Neutrophil (primary cell): ENCODE measurements at regions not wholly inside any gene's neighbourhood (a gene's known extent, or its start where the extent isn't known, plus 50 kb on each side); places are given as distances from the start of the nearest gene placed in this dataset.

Source experiments
- H3K27ac ChIP-seq: fragments of 200-600 bp; sonication (generic); 2 replicates; pipeline ENCODE4 v1.5.1; 2016; ENCODE audit warnings: mild to moderate bottlenecking, moderate library complexity
- H3K27me3 ChIP-seq: fragments of 200-600 bp; sonication (generic); 2 replicates; pipeline ENCODE4 v1.6.0; 2016; ENCODE audit warnings: mild to moderate bottlenecking
- H3K36me3 ChIP-seq: fragments of 200-600 bp; sonication (generic); 2 replicates; pipeline ENCODE4 v1.5.1; 2017
- H3K4me1 ChIP-seq, 2 experiments: fragments of 200-600 bp in 1 of 2; sonication (generic) in 1 of 2; 1 replicate in 1 of 2; 2 replicates in 1 of 2; pipeline versions ENCODE4 v1.5.1 to v1.6.1; 2013 to 2016; ENCODE audit warnings: low read depth in 1 of 2, low read length in 1 of 2, mild to moderate bottlenecking in 1 of 2, moderate library complexity in 1 of 2; ENCODE audit not compliant: control insufficient read depth in 1 of 2, insufficient read depth in 1 of 2
- H3K4me3 ChIP-seq, 2 experiments: fragments of 200-600 bp in 1 of 2; sonication (generic) in 1 of 2; 1 replicate in 1 of 2; 2 replicates in 1 of 2; pipeline ENCODE4 v1.5.1; 2013 to 2016; ENCODE audit warnings: low read depth in 1 of 2, low read length in 1 of 2, mild to moderate bottlenecking in 1 of 2, moderate library complexity in 1 of 2
- H3K9me3 ChIP-seq: fragments of 200-600 bp; sonication (generic); 2 replicates; pipeline ENCODE4 v1.5.1; 2016
- TF ChIP-seq, protein P1 (sequence below): fragments of 200-600 bp; sonication (generic); IDR thresholded peaks from 2 replicates; pipeline ENCODE4 v1.5.1; 2016; ENCODE audit warnings: antibody characterized with exemption

DNA sequence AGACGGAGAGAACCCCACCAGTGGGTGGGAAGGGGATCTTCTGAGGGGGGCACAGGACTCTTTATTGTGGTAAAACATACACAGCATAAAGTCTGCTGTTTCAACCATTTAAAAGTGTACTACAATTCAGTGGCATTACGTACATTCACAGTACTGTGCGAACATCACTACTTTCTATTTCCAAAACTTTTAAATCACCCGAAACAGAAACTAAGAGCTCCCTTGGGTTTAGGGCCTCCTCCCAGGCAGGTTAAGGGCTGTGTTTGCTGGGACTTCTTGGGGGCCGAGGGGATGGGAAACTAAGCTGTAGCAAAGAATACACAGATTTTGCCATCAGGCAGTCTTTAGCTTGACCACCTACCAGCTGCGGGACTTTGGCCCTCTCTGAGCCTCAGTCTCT lies 242.0 kb downstream of the HAUS1 start:
- Histone ChIP-seq H3K4me3 (no peak overlapping the region), H3K27me3 (no peaks in the 10 kb centered on the region), H3K27ac (no peak overlapping the region), H3K4me1 (peaks cover 14 to 17% of the 10 kb centered on the region in 2 experiments), H3K9me3 (no peaks in the 10 kb centered on the region), H3K36me3 (no peaks in the 10 kb centered on the region)
- TF ChIP-seq, protein P1, sequence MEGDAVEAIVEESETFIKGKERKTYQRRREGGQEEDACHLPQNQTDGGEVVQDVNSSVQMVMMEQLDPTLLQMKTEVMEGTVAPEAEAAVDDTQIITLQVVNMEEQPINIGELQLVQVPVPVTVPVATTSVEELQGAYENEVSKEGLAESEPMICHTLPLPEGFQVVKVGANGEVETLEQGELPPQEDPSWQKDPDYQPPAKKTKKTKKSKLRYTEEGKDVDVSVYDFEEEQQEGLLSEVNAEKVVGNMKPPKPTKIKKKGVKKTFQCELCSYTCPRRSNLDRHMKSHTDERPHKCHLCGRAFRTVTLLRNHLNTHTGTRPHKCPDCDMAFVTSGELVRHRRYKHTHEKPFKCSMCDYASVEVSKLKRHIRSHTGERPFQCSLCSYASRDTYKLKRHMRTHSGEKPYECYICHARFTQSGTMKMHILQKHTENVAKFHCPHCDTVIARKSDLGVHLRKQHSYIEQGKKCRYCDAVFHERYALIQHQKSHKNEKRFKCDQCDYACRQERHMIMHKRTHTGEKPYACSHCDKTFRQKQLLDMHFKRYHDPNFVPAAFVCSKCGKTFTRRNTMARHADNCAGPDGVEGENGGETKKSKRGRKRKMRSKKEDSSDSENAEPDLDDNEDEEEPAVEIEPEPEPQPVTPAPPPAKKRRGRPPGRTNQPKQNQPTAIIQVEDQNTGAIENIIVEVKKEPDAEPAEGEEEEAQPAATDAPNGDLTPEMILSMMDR = no peak

DNA sequence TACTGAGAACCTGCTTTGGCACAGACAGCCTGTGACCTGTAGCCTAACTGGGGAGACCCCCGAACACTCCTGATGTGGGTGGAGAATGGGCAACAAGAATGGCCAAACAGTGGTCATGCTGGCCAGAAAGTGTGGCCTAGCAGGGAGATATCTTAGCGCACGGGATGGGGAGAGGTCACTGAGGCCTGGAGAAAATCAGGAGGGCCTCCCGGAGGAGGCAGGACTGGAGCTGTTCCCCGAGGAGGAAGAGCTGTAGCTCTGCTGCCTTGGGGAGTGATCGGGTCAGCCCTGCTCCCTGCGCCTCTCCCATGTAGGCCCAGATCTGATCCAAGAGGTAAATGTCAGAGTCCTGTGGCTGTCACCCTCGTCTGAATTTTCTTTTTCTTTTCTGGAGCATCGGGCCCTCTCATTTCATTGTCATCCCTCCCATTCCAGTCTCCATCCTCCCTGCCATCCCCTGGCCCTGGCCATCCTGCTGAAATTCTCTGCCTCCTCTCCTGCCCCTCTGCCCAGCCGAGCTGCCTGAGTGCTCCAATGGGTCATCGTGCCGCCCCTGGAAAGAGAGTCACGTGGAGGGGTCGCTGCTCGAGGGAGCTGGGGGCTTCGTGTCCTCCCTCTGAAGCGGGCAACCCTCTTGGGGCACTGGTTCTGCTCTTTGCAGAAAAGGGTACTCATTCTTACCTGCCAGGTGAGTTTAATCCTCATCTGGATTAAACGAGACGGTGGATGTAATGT lies 242.9 kb downstream of the HAUS1 start:
- Histone ChIP-seq H3K9me3 (no peaks in the 10 kb centered on the region), H3K4me1 (peaks cover 12% of the 10 kb centered on the region in 2 experiments), H3K27me3 (no peaks in the 10 kb centered on the region), H3K27ac (no peak overlapping the region), H3K36me3 (no peaks in the 10 kb centered on the region), H3K4me3 (no peak overlapping the region)
- TF ChIP-seq, protein P1 = no peak

DNA sequence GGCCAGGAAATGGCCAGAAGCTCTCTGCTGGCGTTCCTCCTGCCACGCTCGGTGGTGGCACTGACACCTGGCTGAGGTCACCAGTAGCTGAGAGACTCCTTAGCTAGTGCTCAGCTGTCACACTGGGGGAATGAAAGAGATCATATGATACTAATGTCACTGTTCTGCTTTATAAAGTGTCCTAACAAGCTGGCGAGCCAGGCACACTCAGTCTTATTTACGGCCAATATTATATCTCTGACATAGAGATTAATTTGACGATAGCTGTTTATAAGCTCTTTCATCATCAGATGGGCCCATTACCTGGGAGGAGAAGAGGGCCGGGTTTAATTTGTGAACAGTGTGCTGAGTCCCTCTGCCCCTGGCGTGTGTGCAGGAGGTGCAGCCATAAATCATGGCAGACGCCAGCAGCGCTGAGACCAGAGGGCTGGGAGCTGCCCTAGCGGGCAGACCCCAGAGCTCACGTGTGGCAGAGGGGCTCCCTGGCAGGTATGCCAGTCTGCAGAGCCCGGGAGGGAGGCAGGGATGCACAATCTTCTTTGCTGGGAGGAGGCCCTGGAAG lies 246.5 kb downstream of the HAUS1 start:
- H3K27ac ChIP-seq = no peak overlapping the region
- TF ChIP-seq, protein P1 = no peak
- H3K36me3 ChIP-seq = no peaks in the 10 kb centered on the region
- H3K4me1 ChIP-seq = no peaks in the 10 kb centered on the region
- no peaks in the 10 kb centered on the region for H3K27me3 ChIP-seq
- H3K9me3 ChIP-seq = no peaks in the 10 kb centered on the region
- H3K4me3 ChIP-seq = no peak overlapping the region

DNA sequence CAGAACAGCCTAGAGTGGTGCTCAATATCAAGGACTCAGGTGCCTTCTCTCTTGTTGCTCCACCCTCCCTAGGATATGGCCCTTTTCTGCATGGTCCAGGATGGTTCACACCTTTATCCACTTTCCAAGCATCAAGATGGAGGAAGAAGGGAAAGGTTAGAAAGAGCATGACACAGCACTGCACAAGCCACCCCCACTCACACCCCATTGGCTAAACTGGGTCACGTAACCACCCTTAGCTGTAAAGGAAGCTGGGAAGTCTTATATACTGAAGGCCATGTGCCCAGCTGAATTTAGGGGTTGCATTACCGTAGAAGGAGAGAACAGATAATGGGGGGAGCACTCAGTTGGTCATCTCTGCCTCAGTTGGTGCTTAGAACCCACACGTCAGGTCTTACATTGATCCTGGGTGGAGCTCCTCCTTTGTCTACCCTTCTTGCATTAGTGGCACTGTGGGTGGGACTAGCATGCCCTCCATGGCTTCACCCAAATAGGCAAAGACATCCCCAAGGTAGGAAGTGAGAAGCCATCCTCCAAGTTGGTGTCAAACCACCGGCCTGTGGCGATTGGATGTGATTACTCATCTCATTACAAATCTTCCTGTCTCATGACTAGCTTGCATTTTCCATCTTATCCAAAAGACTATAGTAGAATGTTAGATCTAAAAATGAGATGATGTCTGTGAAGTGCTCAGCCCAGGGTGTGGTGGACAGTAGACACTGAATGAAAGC lies 248.5 kb downstream of the HAUS1 start:
- Histone ChIP-seq H3K9me3 (no peaks in the 10 kb centered on the region), H3K4me3 (no peak overlapping the region), H3K4me1 (no peaks in the 10 kb centered on the region), H3K27ac (no peak overlapping the region), H3K36me3 (no peaks in the 10 kb centered on the region), H3K27me3 (no peaks in the 10 kb centered on the region)
- TF ChIP-seq, protein P1 = no peak

DNA sequence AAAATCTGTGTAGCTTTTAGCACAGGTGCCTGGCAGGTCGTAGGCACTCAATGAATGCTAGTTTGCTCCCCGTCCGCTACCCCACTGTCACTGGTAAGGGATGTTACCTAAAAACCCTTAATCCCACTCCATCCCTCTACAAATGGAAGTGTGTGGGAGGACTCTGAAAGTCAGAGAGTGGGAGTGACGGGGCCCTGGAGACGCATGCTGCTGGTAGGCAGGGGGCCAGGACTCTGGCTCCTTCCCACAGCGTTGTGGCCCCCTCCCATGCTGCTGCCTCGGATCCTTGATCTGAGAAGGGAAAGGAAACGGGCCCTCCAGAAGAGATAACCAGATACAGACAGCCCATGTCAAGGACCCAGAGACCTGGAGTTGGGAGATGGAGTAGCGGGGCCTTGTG lies 249.3 kb downstream of the HAUS1 start:
- H3K4me1 ChIP-seq = no peaks in the 10 kb centered on the region

More for the DNA sequence above, 249.3 kb downstream of the HAUS1 start:
- Histone ChIP-seq H3K9me3 (no peaks in the 10 kb centered on the region), H3K36me3 (no peaks in the 10 kb centered on the region), H3K27ac (no peak overlapping the region), H3K27me3 (no peaks in the 10 kb centered on the region), H3K4me3 (no peak overlapping the region)
- TF ChIP-seq, protein P1 = no peak
